ENCODE measurements at regions not wholly inside any gene's neighbourhood (a gene's known extent, or its start where the extent isn't known, plus 50 kb on each side); places are given as distances from the start of the nearest gene placed in this dataset.
"Not testable (repeated sequence)": the region's sequence is repeated elsewhere in the genome, so short reads cannot be mapped to it uniquely, and the experiment has no call there.

GRCh38 chr5:66427139-66427442 is 169.1 kb upstream of the MAST4 start:
- CTCF ChIA-PET: no interaction called here
- DNase-seq: no peak
- Mint-ChIP-seq H3K27me3 (ENCODE audit: low read depth) (peaks cover 6% of the 10 kb centered on the region), H3K27ac (no peak overlapping the region), H3K9me3 (ENCODE audit: insufficient read depth) (peaks cover 7% of the 10 kb centered on the region), H3K4me3 (no peak overlapping the region), H3K4me1 (ENCODE audit: low read depth) (no peaks in the 10 kb centered on the region), H3K36me3 (ENCODE audit: low read depth) (no peaks in the 10 kb centered on the region)
- no peak for ATAC-seq
- POLR2A ChIA-PET: no interaction called here

GRCh38 chr5:66436721-66437120 is 159.5 kb upstream of the MAST4 start:
- CTCF ChIA-PET: no interaction called here
- Mint-ChIP-seq H3K36me3 (ENCODE audit: low read depth) (no peaks in the 10 kb centered on the region), H3K9me3 (ENCODE audit: insufficient read depth) (no peaks in the 10 kb centered on the region), H3K27me3 (ENCODE audit: low read depth) (no peaks in the 10 kb centered on the region), H3K27ac (no peak overlapping the region), H3K4me1 (ENCODE audit: low read depth) (no peaks in the 10 kb centered on the region), H3K4me3 (no peak overlapping the region)
- POLR2A ChIA-PET: no interaction called here
- no peak for ATAC-seq
- DNase-seq: no peak

GRCh38 chr5:66438087-66438486 is 158.1 kb upstream of the MAST4 start:
- CTCF ChIA-PET: no interaction called here
- Mint-ChIP-seq H3K27ac (no peak overlapping the region), H3K4me1 (ENCODE audit: low read depth) (no peaks in the 10 kb centered on the region), H3K9me3 (ENCODE audit: insufficient read depth) (no peaks in the 10 kb centered on the region), H3K27me3 (ENCODE audit: low read depth) (no peaks in the 10 kb centered on the region), H3K36me3 (ENCODE audit: low read depth) (no peaks in the 10 kb centered on the region), H3K4me3 (no peak overlapping the region)
- POLR2A ChIA-PET: no interaction called here
- DNase-seq (no peak), ATAC-seq (no peak)

- no peak overlapping the region for H3K4me3 Mint-ChIP-seq
- CTCF ChIA-PET: no interaction called here
- no peaks in the 10 kb centered on the region for H3K27me3 Mint-ChIP-seq (ENCODE audit: low read depth)
- DNase-seq (no peak), ATAC-seq (no peak)
- no peaks in the 10 kb centered on the region for H3K36me3 Mint-ChIP-seq (ENCODE audit: low read depth)
- H3K4me1 Mint-ChIP-seq (ENCODE audit: low read depth): no peaks in the 10 kb centered on the region
- H3K27ac Mint-ChIP-seq: no peak overlapping the region
- POLR2A ChIA-PET: no interaction called here
- H3K9me3 Mint-ChIP-seq (ENCODE audit: insufficient read depth): no peaks in the 10 kb centered on the region
These were observed 157.5 kb upstream of the MAST4 start for GRCh38 chr5:66438696-66439095.

- Mint-ChIP-seq H3K9me3 (ENCODE audit: insufficient read depth) (no peaks in the 10 kb centered on the region), H3K27me3 (ENCODE audit: low read depth) (no peaks in the 10 kb centered on the region), H3K4me1 (ENCODE audit: low read depth) (no peaks in the 10 kb centered on the region), H3K36me3 (ENCODE audit: low read depth) (no peaks in the 10 kb centered on the region), H3K4me3 (no peak overlapping the region), H3K27ac (no peak overlapping the region)
- DNase-seq: no peak
- ChIA-PET POLR2A (no interaction called here), CTCF (interaction anchor here (0.6 kb wide), 1 partner anchor 268 kb away, joined by 3 read pairs; no protein-coding TSS in a partner anchor)
- ATAC-seq: no peak
These were observed 156.0 kb upstream of the MAST4 start for GRCh38 chr5:66440202-66440680.

GRCh38 chr5:66441351-66441750 is 154.8 kb upstream of the MAST4 start:
- H3K27me3 Mint-ChIP-seq (ENCODE audit: low read depth): no peaks in the 10 kb centered on the region
- H3K4me3 Mint-ChIP-seq: no peak overlapping the region
- no peaks in the 10 kb centered on the region for H3K9me3 Mint-ChIP-seq (ENCODE audit: insufficient read depth)
- H3K36me3 Mint-ChIP-seq (ENCODE audit: low read depth): no peaks in the 10 kb centered on the region
- ChIA-PET POLR2A (no interaction called here), CTCF (no interaction called here)
- DNase-seq: no peak
- no peaks in the 10 kb centered on the region for H3K4me1 Mint-ChIP-seq (ENCODE audit: low read depth)
- H3K27ac Mint-ChIP-seq: no peak overlapping the region
- no peak for ATAC-seq

GRCh38 chr5:66442951-66443445 is 153.2 kb upstream of the MAST4 start:
- H3K36me3 Mint-ChIP-seq (ENCODE audit: low read depth): no peaks in the 10 kb centered on the region
- no peaks in the 10 kb centered on the region for H3K4me1 Mint-ChIP-seq (ENCODE audit: low read depth)
- no peaks in the 10 kb centered on the region for H3K9me3 Mint-ChIP-seq (ENCODE audit: insufficient read depth)
- DNase-seq (no peak), ATAC-seq (no peak)
- POLR2A ChIA-PET: no interaction called here
- no peak overlapping the region for H3K27ac Mint-ChIP-seq
- no peak overlapping the region for H3K4me3 Mint-ChIP-seq
- H3K27me3 Mint-ChIP-seq (ENCODE audit: low read depth): no peaks in the 10 kb centered on the region
- CTCF ChIA-PET: no interaction called here

GRCh38 chr5:66443462-66444130 is 152.6 kb upstream of the MAST4 start:
- ATAC-seq: no peak
- DNase-seq: no peak
- ChIA-PET CTCF (no interaction called here), POLR2A (no interaction called here)
- H3K36me3 Mint-ChIP-seq (ENCODE audit: low read depth): no peaks in the 10 kb centered on the region
- no peaks in the 10 kb centered on the region for H3K27me3 Mint-ChIP-seq (ENCODE audit: low read depth)
- H3K4me1 Mint-ChIP-seq (ENCODE audit: low read depth): no peaks in the 10 kb centered on the region
- H3K27ac Mint-ChIP-seq: no peak overlapping the region
- no peak overlapping the region for H3K4me3 Mint-ChIP-seq
- H3K9me3 Mint-ChIP-seq (ENCODE audit: insufficient read depth): no peaks in the 10 kb centered on the region

- POLR2A ChIA-PET; H3K4me1 Mint-ChIP-seq (ENCODE audit: low read depth); ATAC-seq; H3K27me3 Mint-ChIP-seq (ENCODE audit: low read depth); DNase-seq; CTCF ChIA-PET; H3K36me3 Mint-ChIP-seq (ENCODE audit: low read depth); H3K27ac Mint-ChIP-seq; H3K9me3 Mint-ChIP-seq (ENCODE audit: insufficient read depth); H3K4me3 Mint-ChIP-seq: not testable (repeated sequence)
These were observed 148.1 kb upstream of the MAST4 start for GRCh38 chr5:66448070-66448469.

GRCh38 chr5:66450237-66450636 is 146.0 kb upstream of the MAST4 start:
- POLR2A ChIA-PET: no interaction called here
- no peak for DNase-seq
- ATAC-seq: no peak

GRCh38 chr5:66450988-66451387 is 145.2 kb upstream of the MAST4 start:
- ChIA-PET POLR2A (no interaction called here), CTCF (no interaction called here)
- Mint-ChIP-seq H3K4me1 (ENCODE audit: low read depth) (no peaks in the 10 kb centered on the region), H3K4me3 (no peak overlapping the region), H3K9me3 (ENCODE audit: insufficient read depth) (peaks cover 3% of the 10 kb centered on the region), H3K27me3 (ENCODE audit: low read depth) (no peaks in the 10 kb centered on the region), H3K36me3 (ENCODE audit: low read depth) (no peaks in the 10 kb centered on the region), H3K27ac (no peak overlapping the region)
- ATAC-seq (no peak), DNase-seq (no peak)

More at GRCh38 chr5:66450237-66450636, 146.0 kb upstream of the MAST4 start:
- no peaks in the 10 kb centered on the region for H3K27me3 Mint-ChIP-seq (ENCODE audit: low read depth)
- CTCF ChIA-PET: no interaction called here
- H3K4me3 Mint-ChIP-seq: no peak overlapping the region
- H3K9me3 Mint-ChIP-seq (ENCODE audit: insufficient read depth): peaks cover 3% of the 10 kb centered on the region
- no peaks in the 10 kb centered on the region for H3K4me1 Mint-ChIP-seq (ENCODE audit: low read depth)
- no peak overlapping the region for H3K27ac Mint-ChIP-seq
- H3K36me3 Mint-ChIP-seq (ENCODE audit: low read depth): no peaks in the 10 kb centered on the region

- ATAC-seq (no peak), DNase-seq (no peak)
- H3K4me1 Mint-ChIP-seq (ENCODE audit: low read depth): no peaks in the 10 kb centered on the region
- no peaks in the 10 kb centered on the region for H3K27me3 Mint-ChIP-seq (ENCODE audit: low read depth)
- CTCF ChIA-PET: no interaction called here
- H3K4me3 Mint-ChIP-seq: no peak overlapping the region
- POLR2A ChIA-PET: no interaction called here
- no peak overlapping the region for H3K27ac Mint-ChIP-seq
- peaks cover 3% of the 10 kb centered on the region for H3K9me3 Mint-ChIP-seq (ENCODE audit: insufficient read depth)
- H3K36me3 Mint-ChIP-seq (ENCODE audit: low read depth): no peaks in the 10 kb centered on the region
These were observed 144.1 kb upstream of the MAST4 start for GRCh38 chr5:66452109-66452508.
